Loucy (cell line): ENCODE measurements at regions not wholly inside any gene's neighbourhood (a gene's known extent, or its start where the extent isn't known, plus 50 kb on each side); places are given as distances from the start of the nearest gene placed in this dataset.

Experiments used
- CTCF ChIP-seq: fragments of 200-600 bp; sonication (generic); conservative IDR thresholded peaks from 2 replicates; pipeline ENCODE4 v1.5.1; 2014; ENCODE audit warnings: mild to moderate bottlenecking, antibody characterized with exemption, low read length
- EZH2phosphoT487 ChIP-seq: fragments of 200-600 bp; IDR thresholded peaks from 2 replicates; pipeline ENCODE4 v1.6.1; 2018; ENCODE audit warnings: antibody characterized with exemption, mild to moderate bottlenecking, moderate library complexity, borderline replicate concordance

GRCh38 chr6:150456466-150456865 is 87.7 kb downstream of the IYD start:
- no peak for TF ChIP-seq CTCF
- TF ChIP-seq EZH2phosphoT487, result no peak
